D721Med (cell line): ENCODE measurements at regions not wholly inside any gene's neighbourhood (a gene's known extent, or its start where the extent isn't known, plus 50 kb on each side); places are given as distances from the start of the nearest gene placed in this dataset.

Experiments used
- DNase-seq: peaks from one replicate; pipeline ENCODE4 v3.0.0; 2011; ENCODE audit warnings: low spot score; ENCODE audit not compliant: insufficient read length
- FAIRE-seq: peaks from 2 replicates; lab custom pipeline; 2011; peaks lifted over from hg19 to GRCh38; lab: Jason Lieb, UNC
- TF ChIP-seq, protein P1 (sequence below): IDR thresholded peaks from 2 replicates; pipeline ENCODE4 v1.5.1; 2012; ENCODE audit warnings: mild to moderate bottlenecking, control low read depth; ENCODE audit not compliant: insufficient read depth; ENCODE audit errors: missing control alignments

DNA sequence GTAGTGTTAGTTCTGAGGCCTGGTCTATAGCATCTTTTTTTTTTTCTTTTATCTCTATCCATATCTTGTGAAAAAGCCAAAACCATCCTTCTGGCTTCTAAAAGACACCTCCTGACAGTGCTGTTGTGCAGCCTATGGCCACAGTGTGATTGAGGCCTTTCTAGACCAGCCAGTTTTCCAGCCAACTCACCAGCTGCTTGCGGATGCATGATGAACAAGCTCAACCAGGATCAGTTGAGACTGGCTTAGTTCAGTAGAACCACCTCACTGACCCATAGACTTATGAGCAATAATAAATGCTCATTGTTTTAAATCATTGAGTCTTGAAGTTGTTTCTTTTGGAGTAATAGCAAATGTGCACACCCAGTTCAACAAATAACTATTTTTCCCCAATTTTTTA lies 296.9 kb downstream of the FAM170A start:
- no peak for DNase-seq
- TF ChIP-seq, protein P1, sequence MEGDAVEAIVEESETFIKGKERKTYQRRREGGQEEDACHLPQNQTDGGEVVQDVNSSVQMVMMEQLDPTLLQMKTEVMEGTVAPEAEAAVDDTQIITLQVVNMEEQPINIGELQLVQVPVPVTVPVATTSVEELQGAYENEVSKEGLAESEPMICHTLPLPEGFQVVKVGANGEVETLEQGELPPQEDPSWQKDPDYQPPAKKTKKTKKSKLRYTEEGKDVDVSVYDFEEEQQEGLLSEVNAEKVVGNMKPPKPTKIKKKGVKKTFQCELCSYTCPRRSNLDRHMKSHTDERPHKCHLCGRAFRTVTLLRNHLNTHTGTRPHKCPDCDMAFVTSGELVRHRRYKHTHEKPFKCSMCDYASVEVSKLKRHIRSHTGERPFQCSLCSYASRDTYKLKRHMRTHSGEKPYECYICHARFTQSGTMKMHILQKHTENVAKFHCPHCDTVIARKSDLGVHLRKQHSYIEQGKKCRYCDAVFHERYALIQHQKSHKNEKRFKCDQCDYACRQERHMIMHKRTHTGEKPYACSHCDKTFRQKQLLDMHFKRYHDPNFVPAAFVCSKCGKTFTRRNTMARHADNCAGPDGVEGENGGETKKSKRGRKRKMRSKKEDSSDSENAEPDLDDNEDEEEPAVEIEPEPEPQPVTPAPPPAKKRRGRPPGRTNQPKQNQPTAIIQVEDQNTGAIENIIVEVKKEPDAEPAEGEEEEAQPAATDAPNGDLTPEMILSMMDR: no peak
- FAIRE-seq: no peak

DNA sequence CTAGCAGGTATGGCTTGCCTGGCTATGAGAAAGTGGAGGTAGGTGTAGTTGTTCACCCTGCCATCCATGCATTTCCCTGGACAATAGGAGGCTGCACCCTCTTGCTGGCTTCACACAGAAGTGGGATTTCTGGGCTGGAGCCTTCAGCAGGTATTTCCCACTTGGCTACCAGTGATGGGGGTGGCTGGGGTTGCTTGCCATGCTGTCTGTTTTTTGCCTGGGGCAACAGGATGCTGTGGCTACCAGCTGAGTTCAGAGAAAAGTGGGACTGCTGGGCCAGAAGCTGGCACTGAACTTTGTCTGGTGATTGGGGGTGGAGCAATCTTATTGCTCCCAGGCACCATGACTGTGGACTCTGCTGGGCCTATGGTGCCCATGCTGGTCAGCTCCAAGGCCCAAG lies 299.6 kb downstream of the FAM170A start:
- FAIRE-seq (no peak), DNase-seq (no peak)
- TF ChIP-seq, protein P1: no peak

DNA sequence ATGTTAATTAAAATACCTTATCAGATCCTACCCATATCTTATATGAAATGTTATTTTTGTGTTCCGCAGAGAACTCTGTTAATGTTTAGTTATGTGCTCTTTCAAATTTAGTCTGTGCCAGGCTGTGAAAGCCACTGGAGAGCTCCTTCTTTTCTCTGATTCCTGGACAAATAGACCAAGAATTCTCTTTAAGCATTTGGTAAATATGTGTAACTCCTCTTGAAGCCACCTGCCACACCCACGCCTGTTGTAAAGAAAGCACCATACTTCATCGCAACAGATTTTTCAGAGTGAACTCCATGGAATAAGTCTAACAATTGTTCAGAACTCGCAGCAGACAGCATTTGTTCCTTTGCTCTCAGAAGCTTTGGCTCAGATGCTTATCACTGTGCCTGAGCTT lies 301.1 kb downstream of the FAM170A start:
- TF ChIP-seq, protein P1: no peak
- FAIRE-seq: no peak

DNA sequence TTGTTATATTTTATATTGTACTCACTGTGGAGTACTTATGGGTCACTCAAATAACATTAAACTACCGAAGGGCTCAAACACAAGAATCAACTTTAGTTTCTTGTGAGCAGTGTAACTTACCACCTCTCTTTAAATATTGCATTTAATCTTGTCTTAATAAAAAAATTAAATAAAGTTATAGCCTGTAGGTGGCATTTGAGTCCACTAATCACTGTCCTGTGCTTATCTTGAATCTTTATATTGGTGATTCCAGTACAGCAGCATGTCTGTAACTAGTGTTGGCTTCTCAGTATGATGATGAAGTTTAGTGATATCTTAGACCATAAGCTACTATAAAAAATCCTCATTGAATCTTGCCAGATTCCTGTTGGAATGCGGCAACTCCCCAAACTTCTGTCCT lies 313.8 kb downstream of the FAM170A start:
- TF ChIP-seq, protein P1: peak; percentile 10
- no peak for DNase-seq

More for the DNA sequence above, 301.1 kb downstream of the FAM170A start:
- no peak for DNase-seq

DNA sequence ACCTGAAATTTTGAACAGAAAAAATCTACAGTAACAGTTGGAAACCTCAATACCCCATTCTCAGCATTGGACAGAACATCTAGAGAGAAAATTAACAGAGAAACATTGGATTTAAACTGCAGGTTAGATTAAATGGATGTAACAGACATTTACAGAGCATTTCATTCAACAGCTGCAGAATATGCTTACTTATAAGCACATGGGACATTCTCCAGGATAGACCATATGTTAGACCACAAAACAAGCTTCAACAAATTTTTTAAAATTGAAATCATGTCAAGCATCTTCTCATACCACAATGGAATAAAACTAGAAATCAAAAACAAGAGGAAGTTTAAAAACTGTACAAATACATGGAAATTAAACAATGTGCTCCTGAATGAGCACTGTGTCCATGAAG lies 316.3 kb downstream of the FAM170A start:
- FAIRE-seq: no peak
- TF ChIP-seq, protein P1: no peak
- DNase-seq: no peak

More for the DNA sequence above, 313.8 kb downstream of the FAM170A start:
- no peak for FAIRE-seq

DNA sequence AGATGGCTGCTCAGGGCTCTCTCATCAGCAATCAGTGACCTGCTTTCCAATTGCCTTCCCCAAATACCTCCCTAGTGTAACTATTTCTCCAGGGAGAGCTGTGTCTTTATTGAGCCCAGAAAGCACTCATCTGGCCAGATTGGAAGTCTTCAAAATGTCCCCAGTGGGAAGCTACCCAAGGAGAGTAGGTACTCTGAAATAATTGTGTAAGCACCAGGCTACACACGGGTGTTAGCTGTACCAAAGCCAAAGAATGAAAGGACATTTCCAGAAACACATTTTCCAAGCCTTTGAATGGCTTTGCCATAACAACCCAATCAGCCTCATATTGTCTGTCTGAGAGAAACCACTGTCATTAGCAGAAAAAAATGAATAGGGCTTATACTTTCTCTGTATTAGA lies 318.8 kb downstream of the FAM170A start:
- no peak for FAIRE-seq
- DNase-seq: no peak
- TF ChIP-seq, protein P1: no peak

DNA sequence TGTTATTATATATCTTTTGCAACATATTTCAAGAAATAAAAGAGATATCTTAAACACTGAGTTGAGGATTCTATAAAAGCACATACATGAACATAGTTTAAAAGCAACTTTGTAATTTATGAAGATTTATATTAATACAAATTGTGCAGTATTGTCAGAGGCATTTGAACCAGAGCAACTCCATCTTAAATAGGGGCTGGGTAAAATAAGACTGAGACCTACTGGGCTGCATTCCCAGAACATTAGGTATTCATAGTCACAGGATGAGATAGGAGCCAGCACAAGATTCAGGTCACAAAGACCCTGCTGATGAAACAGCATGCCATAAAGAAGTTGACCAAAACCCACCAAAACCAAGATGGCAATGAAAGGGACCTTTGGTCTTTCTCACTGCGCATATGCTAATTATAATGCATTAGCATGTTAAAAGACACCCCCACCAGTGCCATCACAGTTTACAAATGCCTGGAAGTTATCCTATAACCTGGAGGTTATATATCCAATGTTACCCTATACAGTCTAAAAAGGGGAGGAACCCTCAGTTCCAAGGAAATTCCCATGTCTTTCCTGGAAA lies 320.2 kb downstream of the FAM170A start:
- no peak for FAIRE-seq
- TF ChIP-seq, protein P1: no peak

More for the DNA sequence above, 320.2 kb downstream of the FAM170A start:
- DNase-seq: no peak
